ENCODE measurements at regions not wholly inside any gene's neighbourhood (a gene's known extent, or its start where the extent isn't known, plus 50 kb on each side); places are given as distances from the start of the nearest gene placed in this dataset.

GRCh38 chr9:26301659-26302058 lies 590.9 kb downstream of the CAAP1 start (continued):
- no peak for TF ChIP-seq BCL6B (tag by site-specific recombination; IDR thresholded peaks at IDR 0.05)

- no peak overlapping the region for H3K4me3 ChIP-seq (ENCODE audit: low read depth, low read length)
- no peak for TF ChIP-seq ZNF580 (tag by site-specific recombination; IDR thresholded peaks at IDR 0.05)
- TF ChIP-seq ZNF114 (tag by site-specific recombination; IDR thresholded peaks at IDR 0.05): no peak
- TF ChIP-seq ZBTB1 (tag by site-specific recombination; IDR thresholded peaks at IDR 0.05): no peak
- TF ChIP-seq ZFHX2 (tag by site-specific recombination; conservative IDR thresholded peaks at IDR 0.05): no peak
- TF ChIP-seq ZNF140 (tag by site-specific recombination; IDR thresholded peaks at IDR 0.05): no peak
- TF ChIP-seq ZNF558 (tag by site-specific recombination; IDR thresholded peaks at IDR 0.05): no peak
- no peak for TF ChIP-seq ZNF629 (tag by site-specific recombination; IDR thresholded peaks at IDR 0.05)
- no peak for TF ChIP-seq HOXA7 (CRISPR knock-in tag; IDR thresholded peaks at IDR 0.05; ENCODE audit: borderline replicate concordance)
- TF ChIP-seq KLF16 (tag by site-specific recombination; IDR thresholded peaks at IDR 0.05): no peak
- no peak for TF ChIP-seq HOXD13 (CRISPR knock-in tag; IDR thresholded peaks at IDR 0.05; ENCODE audit: borderline replicate concordance)
- no peak for TF ChIP-seq ZNF239 (tag by site-specific recombination; IDR thresholded peaks at IDR 0.05)
- TF ChIP-seq ZNF48 (tag by site-specific recombination; IDR thresholded peaks at IDR 0.05): no peak
- no peak for TF ChIP-seq ZBTB21 (tag by site-specific recombination; IDR thresholded peaks at IDR 0.05)
- no peak for TF ChIP-seq PRDM4 (tag by site-specific recombination; IDR thresholded peaks at IDR 0.05)
- no peak for TF ChIP-seq REPIN1 (tag by site-specific recombination; IDR thresholded peaks at IDR 0.05; ENCODE audit: low read depth)
- TF ChIP-seq ZNF426 (tag by site-specific recombination; IDR thresholded peaks at IDR 0.05): no peak
- no peak for TF ChIP-seq ZSCAN5A (tag by site-specific recombination; IDR thresholded peaks at IDR 0.05)
- no peak for TF ChIP-seq ZNF548 (tag by site-specific recombination; IDR thresholded peaks at IDR 0.05)
- no peak for TF ChIP-seq SP2 (tag by site-specific recombination; IDR thresholded peaks at IDR 0.05)
- no peak for TF ChIP-seq TCF7L2 (IDR thresholded peaks at IDR 0.05; ENCODE audit: borderline replicate concordance, low read depth, low read length)
- CTCF ChIA-PET: no interaction called here
- H3K27ac ChIP-seq (ENCODE audit: extremely low read depth, low read depth, low read length): no peak overlapping the region
- no peaks in the 10 kb centered on the region for H3K4me1 ChIP-seq (ENCODE audit: control insufficient read depth, insufficient read depth, low read length)
- H3K9me3 ChIP-seq (ENCODE audit: control insufficient read depth, insufficient read depth, low read depth, low read length): no peaks in the 10 kb centered on the region
- no peaks in the 10 kb centered on the region for H3K36me3 ChIP-seq (ENCODE audit: control insufficient read depth in 2 of 2, insufficient read depth in 1 of 2, low read length in 2 of 2)
- POLR2A ChIA-PET: no interaction called here
Observed at GRCh38 chr9:26301046-26301445, 591.6 kb downstream of the CAAP1 start.

All from HEK293 (cell line).